HepG2 (cell line): ENCODE measurements at regions not wholly inside any gene's neighbourhood (a gene's known extent, or its start where the extent isn't known, plus 50 kb on each side); places are given as distances from the start of the nearest gene placed in this dataset.

ENCODE experiments used
- ATAC-seq: fragments of 200-7000 bp; cut with Tn5 transposase; 3 replicates; pipeline ENCODE4 v1.9.1; 2020; ENCODE audit warnings: mild to moderate bottlenecking, moderate library complexity
- BruUV-seq: library from RNA; stranded (reverse); fragments of 400-500 nt; replicated peaks from 2 replicates; lab custom pipeline; 2021; lab: Mats Ljungman, UMichigan
- CTCF ChIA-PET: fragments of 300-600 bp; formaldehyde crosslinking; extraction: SDS; loops from one replicate; lab custom pipeline; 2021; ENCODE audit warnings: low total read pairs, inconsistent platforms, low intra/inter-chr PET ratio; lab: Yijun Ruan, JAX
- POLR2A ChIA-PET: fragments of 350-600 bp; sonication (Branson Sonifier 250); formaldehyde crosslinking; loops from one replicate; lab custom pipeline; 2020; ENCODE audit warnings: antibody characterized with exemption, inconsistent platforms; lab: Yijun Ruan, JAX
- DNase-seq: peaks from one replicate; pipeline ENCODE4 v3.0.0-alpha.2; 2015; ENCODE audit warnings: low spot score
- FAIRE-seq: peaks from 3 replicates; lab custom pipeline; 2011; peaks lifted over from hg19 to GRCh38; lab: Jason Lieb, UNC
- H2AFZ ChIP-seq: one replicate; pipeline ENCODE4 v1.6.1; 2011; ENCODE audit warnings: low read length, inconsistent platforms
- H3K27ac ChIP-seq: fragments of 300-600 bp; 3 replicates; pipeline ENCODE4 v1.8.0; 2011; ENCODE audit warnings: mixed run types, mild to moderate bottlenecking, mixed read lengths, low read length, inconsistent platforms; ENCODE audit not compliant: insufficient read depth; ENCODE audit errors: extremely low read length
- H3K27me3 ChIP-seq, 2 experiments: fragments of 200-600 bp in 1 of 2; 2 replicates in 1 of 2; 3 replicates in 1 of 2; pipeline versions ENCODE4 v1.6.0 to v1.8.0; 2011; ENCODE audit warnings: low read length in 2 of 2, mild to moderate bottlenecking in 2 of 2, moderate library complexity in 2 of 2, inconsistent platforms in 1 of 2; ENCODE audit not compliant: insufficient read depth in 2 of 2, control insufficient read depth in 1 of 2
- H3K36me3 ChIP-seq, 2 experiments: fragments of 200-600 bp in 1 of 2; replicated peaks in 1 of 2; 2 replicates in 1 of 2; 3 replicates in 1 of 2; pipeline versions ENCODE4 v1.5.1 to v1.8.0; 2011; ENCODE audit warnings: low read length in 2 of 2, inconsistent platforms in 1 of 2; ENCODE audit not compliant: insufficient read depth in 2 of 2, control insufficient read depth in 1 of 2
- H3K4me1 ChIP-seq: 2 replicates; pipeline ENCODE4 v1.5.1; 2012; ENCODE audit warnings: low read length, inconsistent platforms; ENCODE audit not compliant: insufficient read depth
- H3K4me2 ChIP-seq: 2 replicates; pipeline ENCODE4 v1.6.0; 2011; ENCODE audit warnings: low read depth, low read length, inconsistent platforms
- H3K4me3 ChIP-seq, 3 experiments: fragments of 200-600 bp in 1 of 3; sonication (generic), shearing (Covaris generic) in 1 of 3; replicated peaks in 1 of 3; 2 replicates each; pipeline ENCODE4 v1.5.1; 2011 to 2016; ENCODE audit warnings: low read length in 3 of 3, inconsistent platforms in 2 of 3, low read depth in 2 of 3, mild to moderate bottlenecking in 2 of 3, control low read depth in 1 of 3, mixed read lengths in 1 of 3; ENCODE audit not compliant: insufficient read depth in 1 of 3
- H3K79me2 ChIP-seq: one replicate; pipeline ENCODE4 v1.6.1; 2011; ENCODE audit warnings: low read length, inconsistent platforms; ENCODE audit not compliant: insufficient read depth
- H3K9ac ChIP-seq: 2 replicates; pipeline ENCODE4 v1.6.0; 2011; ENCODE audit warnings: mild to moderate bottlenecking, low read depth, low read length, inconsistent platforms; ENCODE audit not compliant: insufficient read depth
- H3K9me3 ChIP-seq: 2 replicates; pipeline ENCODE4 v1.5.1; 2012; ENCODE audit warnings: mild to moderate bottlenecking, low read length
- H4K20me1 ChIP-seq: 2 replicates; pipeline ENCODE4 v1.6.0; 2011; ENCODE audit warnings: inconsistent platforms, mild to moderate bottlenecking, low read length, moderate library complexity; ENCODE audit not compliant: insufficient read depth
- ARID5B ChIP-seq: IDR thresholded peaks from 2 replicates; pipeline ENCODE4 v1.4.0; 2020; ENCODE audit warnings: mild to moderate bottlenecking, missing genetic modification reagents
- GMEB2 ChIP-seq: IDR thresholded peaks from 2 replicates; pipeline ENCODE4 v1.6.1; 2016; ENCODE audit warnings: missing biosample characterization, missing genetic modification reagents, low read depth
- HMGXB4 ChIP-seq, 2 experiments: sonication (generic) in 1 of 2; formaldehyde crosslinking in 1 of 2; IDR thresholded peaks; 2 replicates each; pipeline versions ENCODE4 v1.4.0 to v1.6.1; 2018 to 2020; ENCODE audit warnings: missing genetic modification reagents in 2 of 2, borderline replicate concordance in 1 of 2, low read depth in 1 of 2, mild to moderate bottlenecking in 1 of 2, missing biosample characterization in 1 of 2
- MBD4 ChIP-seq: IDR thresholded peaks from 2 replicates; pipeline ENCODE4 v1.6.1; 2012; ENCODE audit warnings: low read length, inconsistent platforms, borderline replicate concordance
- MED13 ChIP-seq: sonication (generic); formaldehyde crosslinking; IDR thresholded peaks from 2 replicates; pipeline ENCODE4 v1.5.0; 2020; ENCODE audit warnings: missing genetic modification reagents
- PBX2 ChIP-seq: IDR thresholded peaks from 2 replicates; pipeline ENCODE4 v1.6.1; 2016; ENCODE audit warnings: control low read depth
- REPIN1 ChIP-seq: sonication (generic); formaldehyde crosslinking; IDR thresholded peaks from 2 replicates; pipeline ENCODE4 v1.8.0; 2022; ENCODE audit warnings: missing genetic modification reagents, low read depth, mild to moderate bottlenecking, borderline replicate concordance
- SIN3A ChIP-seq: IDR thresholded peaks from 2 replicates; pipeline ENCODE4 v1.6.1; 2011; ENCODE audit warnings: low read depth, mild to moderate bottlenecking, control low read depth, low read length, borderline replicate concordance
- ZBTB44 ChIP-seq: sonication (generic); formaldehyde crosslinking; IDR thresholded peaks from 2 replicates; pipeline ENCODE4 v1.4.0; 2020; ENCODE audit warnings: missing genetic modification reagents
- ZNF362 ChIP-seq: sonication (generic); formaldehyde crosslinking; IDR thresholded peaks from 2 replicates; pipeline ENCODE4 v1.4.0; 2020; ENCODE audit warnings: missing genetic modification reagents, mild to moderate bottlenecking, borderline replicate concordance
- ZNF879 ChIP-seq: sonication (generic); formaldehyde crosslinking; IDR thresholded peaks from 2 replicates; pipeline ENCODE4 v1.8.1; 2023; ENCODE audit warnings: missing genetic modification reagents
- WGBS: methylation state at CpG from one replicate; pipeline ENCODE4 v1.1.6; 2017; ENCODE audit warnings: low lambda C conversion rate; 5-methylcytosine and 5-hydroxymethylcytosine counted together
- in situ Hi-C: cut with HindIII; loops from 2 replicates; pipeline ENCODE4 v1.10.0; 2017; ENCODE audit warnings: low pct_unique_long_range_greater_than_20kb; ENCODE audit not compliant: extremely low pct_ligation_motif_present
- intact Hi-C: fragments of 100-400 bp; cut with micrococcal nuclease; formaldehyde crosslinking; loops from one replicate; pipeline ENCODE4 v1.10.0; 2022; ENCODE audit not compliant: unreplicated experiment

GRCh38 chr2:105640246-105640645, 104.5 kb upstream of the NCK2 start:
- H4K20me1 ChIP-seq = no peaks in the 10 kb centered on the region
- no peaks in the 10 kb centered on the region for H3K9me3 ChIP-seq
- no peak for ATAC-seq
- H3K4me1 ChIP-seq = peaks cover 26% of the 10 kb centered on the region
- no peak overlapping the region for H2AFZ ChIP-seq
- no peak for FAIRE-seq
- no peaks in the 10 kb centered on the region for H3K79me2 ChIP-seq
- H3K27me3 ChIP-seq = peaks cover 0 to 35% of the 10 kb centered on the region in 2 experiments; a peak in 4 of 5 replicates
- no peaks in the 10 kb centered on the region for H3K36me3 ChIP-seq
- ChIA-PET POLR2A (no interaction called here), CTCF (no interaction called here)
- H3K27ac ChIP-seq = no peak overlapping the region
- BruUV-seq = no TSS peak
- no peak overlapping the region for H3K4me3 ChIP-seq
- no peak for DNase-seq
- WGBS = 89% methylated on average over 4 of the region's 4 CpGs
- intact Hi-C loops (no loop called here), in situ Hi-C loops (no loop called here)
- H3K4me2 ChIP-seq = no peak overlapping the region
- H3K9ac ChIP-seq = no peak overlapping the region
- TF ChIP-seq GMEB2 = no peak
- no peak for TF ChIP-seq PBX2 (CRISPR knock-in tag)
- TF ChIP-seq ZNF362 (CRISPR knock-in tag) = no peak
- TF ChIP-seq ZBTB44 (CRISPR knock-in tag) = no peak
- no peak for TF ChIP-seq ARID5B (CRISPR knock-in tag)
- TF ChIP-seq MED13 (CRISPR knock-in tag) = no peak
- no peak for TF ChIP-seq HMGXB4 (CRISPR knock-in tag; IDR thresholded peaks at IDR 0.05; ENCODE audit: borderline replicate concordance in 1 of 2, low read depth in 1 of 2)
- no peak for TF ChIP-seq MBD4
- no peak for TF ChIP-seq SIN3A
- no peak for TF ChIP-seq ZNF879 (CRISPR knock-in tag)
- TF ChIP-seq REPIN1 (CRISPR knock-in tag) = no peak
